Stimulated activated CD8-positive, alpha-beta memory T cell treated with anti-CD3 and anti-CD28 coated beads, Interleukin-12 subunit alpha, Interleukin-12 subunit beta, amount 100 ng/mL, for 1 hour (primary cell): ENCODE measurements at regions not wholly inside any gene's neighbourhood (a gene's known extent, or its start where the extent isn't known, plus 50 kb on each side); places are given as distances from the start of the nearest gene placed in this dataset.
"Not testable (repeated sequence)": the region's sequence is repeated elsewhere in the genome, so short reads cannot be mapped to it uniquely, and the experiment has no call there.

Source experiments
- DNase-seq: peaks from one replicate; pipeline ENCODE4 v3.0.0-alpha.2; 2020; ENCODE audit warnings: low read depth

GRCh38 chr17:70286391-70286790, 117.1 kb downstream of the KCNJ2 start:
- no peak for DNase-seq

DNA sequence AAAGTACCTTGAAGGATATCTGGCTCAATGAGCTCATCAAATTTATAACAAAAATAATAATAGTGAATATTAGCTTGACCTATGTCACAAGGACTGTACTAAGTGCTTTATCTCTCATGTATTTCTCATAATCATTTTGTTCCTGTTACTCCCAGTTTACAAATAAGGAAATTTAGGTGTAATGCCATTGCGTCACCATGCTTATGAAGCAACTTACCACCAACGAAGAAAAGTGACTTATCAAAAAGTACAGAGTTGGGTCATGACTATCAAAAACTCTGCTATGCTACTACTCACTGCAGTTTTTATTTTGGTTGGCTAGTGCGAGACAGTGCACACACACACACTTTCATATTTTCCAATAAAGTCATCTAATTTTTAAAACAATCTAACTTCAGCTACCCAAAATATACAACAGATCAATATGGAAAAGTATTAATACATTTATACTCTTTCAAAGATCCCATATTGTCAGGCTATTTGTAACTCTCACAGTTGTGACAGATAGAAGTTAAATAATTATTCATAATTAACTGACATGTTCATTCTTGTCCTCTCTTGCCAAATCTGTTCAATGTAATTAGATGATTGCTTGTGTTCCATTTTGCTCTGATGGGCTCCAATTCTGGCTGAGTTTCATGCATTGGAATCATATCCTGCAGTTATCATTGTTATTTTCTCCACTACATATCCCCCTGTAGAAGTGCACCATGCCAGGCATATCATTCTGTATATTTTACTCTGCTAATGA, 119.4 kb downstream of the KCNJ2 start:
- DNase-seq, result no peak

DNA sequence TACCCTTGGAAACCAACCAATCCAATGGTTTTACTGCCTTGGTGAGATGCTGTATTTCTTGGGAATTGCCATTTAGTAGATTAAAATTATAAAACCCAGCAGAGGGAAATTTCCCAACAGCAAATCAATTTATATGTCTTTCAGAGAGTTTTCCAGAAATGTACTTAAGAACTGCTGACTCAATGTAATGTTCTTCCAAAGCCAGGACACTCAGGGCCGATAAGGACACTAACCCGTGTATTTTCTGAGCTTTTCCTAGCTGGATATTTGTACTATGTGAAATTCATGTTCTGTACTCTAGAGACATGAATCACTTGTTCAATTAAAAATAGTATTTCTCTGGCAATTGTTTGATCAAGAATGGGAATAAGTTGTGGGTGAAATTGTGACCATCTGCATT, 121.4 kb downstream of the KCNJ2 start:
- DNase-seq, result no peak

- no peak for DNase-seq
These were observed 123.0 kb downstream of the KCNJ2 start for GRCh38 chr17:70292366-70292765.

GRCh38 chr17:70293564-70294310, 124.4 kb downstream of the KCNJ2 start:
- DNase-seq, result not testable (repeated sequence)

DNA sequence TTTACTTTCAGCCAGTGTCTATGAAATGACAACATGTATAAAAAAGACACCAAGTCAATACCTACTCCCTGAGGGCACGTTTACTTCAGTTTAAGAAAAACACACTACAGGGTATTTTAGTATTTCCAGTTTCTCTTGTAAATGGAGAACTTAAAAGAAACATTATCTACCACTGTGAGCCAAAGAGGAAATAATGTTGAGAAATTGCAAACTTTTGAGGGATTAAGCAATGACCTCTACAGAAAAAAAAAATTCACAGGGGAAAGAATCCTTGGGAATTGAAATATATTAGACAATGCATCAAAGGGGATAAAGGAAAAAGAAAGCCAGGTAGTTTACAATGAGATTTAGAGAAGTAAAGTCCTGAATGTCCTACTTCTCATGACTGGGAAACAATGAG, 126.0 kb downstream of the KCNJ2 start:
- no peak for DNase-seq

GRCh38 chr17:70295731-70296130, 126.4 kb downstream of the KCNJ2 start:
- DNase-seq, result no peak

GRCh38 chr17:70296456-70296855, 127.1 kb downstream of the KCNJ2 start:
- DNase-seq, result no peak

DNA sequence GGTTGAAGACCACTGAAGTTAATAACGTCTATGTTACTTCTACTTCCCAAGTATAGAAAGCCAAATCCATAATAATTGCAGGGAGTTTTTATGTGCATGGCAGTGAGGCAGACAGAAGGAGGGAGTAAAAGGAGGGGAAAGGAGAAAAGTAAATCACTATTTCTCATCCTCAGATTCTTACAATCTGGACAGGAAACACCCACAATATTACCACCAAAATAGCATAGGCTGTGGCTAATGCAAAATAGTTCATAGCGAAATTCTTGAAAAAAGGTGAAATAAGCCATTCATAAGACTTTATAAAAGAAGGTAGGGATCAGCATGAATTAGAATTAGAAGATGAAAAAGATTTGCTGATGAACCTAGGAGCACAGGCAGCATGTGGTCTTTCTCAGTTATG, 128.1 kb downstream of the KCNJ2 start:
- no peak for DNase-seq

GRCh38 chr17:70298929-70299531, 129.7 kb downstream of the KCNJ2 start:
- no peak for DNase-seq

GRCh38 chr17:70307430-70308225, 138.3 kb downstream of the KCNJ2 start:
- no peak for DNase-seq

GRCh38 chr17:70308618-70309017, 139.3 kb downstream of the KCNJ2 start:
- DNase-seq, result no peak

GRCh38 chr17:70310221-70310672, 140.9 kb downstream of the KCNJ2 start:
- no peak for DNase-seq

DNA sequence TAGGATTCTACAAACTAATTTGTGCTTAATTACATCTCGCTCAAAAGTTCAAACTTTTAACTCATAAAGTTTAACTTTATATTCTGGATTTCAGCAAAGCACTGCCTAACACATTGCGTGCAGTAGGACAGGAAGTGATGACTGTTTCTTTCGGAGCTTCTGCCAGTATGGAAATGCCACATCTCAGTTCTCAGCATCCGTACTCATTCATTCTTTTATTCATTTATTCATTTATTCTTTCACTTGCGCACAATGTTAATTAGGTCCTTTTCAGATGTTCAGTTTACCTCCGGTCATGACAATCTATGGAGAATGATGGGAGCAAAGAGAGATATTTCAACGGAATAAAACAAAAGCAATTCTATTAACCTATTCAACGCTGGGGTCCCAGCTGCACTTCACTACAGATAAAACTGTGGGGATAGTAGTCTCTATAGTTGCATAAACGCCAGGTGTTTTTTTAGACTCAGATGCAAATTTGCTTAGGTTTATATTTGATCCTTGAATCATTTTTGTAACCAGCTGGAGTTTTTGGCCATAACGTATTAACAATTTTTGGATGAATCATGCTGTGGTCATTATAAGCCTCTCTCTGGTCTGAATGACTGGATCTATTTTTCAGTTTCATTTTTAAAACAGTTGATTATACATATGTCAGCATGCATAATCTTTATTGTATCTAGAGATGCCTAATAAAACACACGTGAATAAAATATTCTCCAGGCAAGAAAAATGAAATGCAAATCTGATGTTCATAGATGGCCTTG, 143.9 kb downstream of the KCNJ2 start:
- no peak for DNase-seq

DNA sequence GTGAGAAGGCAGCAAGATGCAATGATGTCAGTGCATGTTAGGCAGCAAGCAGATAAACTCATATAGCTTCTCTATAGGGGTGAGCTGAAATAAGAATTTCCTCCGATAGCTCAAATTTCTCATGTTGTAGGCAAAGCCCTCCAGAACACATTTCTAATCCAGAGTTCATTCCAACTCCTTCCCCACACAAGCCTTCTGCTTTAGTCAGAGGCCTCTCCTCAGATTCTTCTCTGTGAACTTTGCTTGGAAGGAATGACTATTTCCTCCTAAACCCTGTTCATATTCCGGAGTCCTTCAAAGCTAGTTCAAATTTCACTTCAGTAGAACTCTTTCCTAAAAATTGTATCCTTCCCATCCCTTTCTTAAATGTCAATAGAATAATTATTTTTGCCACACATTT, 144.8 kb downstream of the KCNJ2 start:
- no peak for DNase-seq

DNA sequence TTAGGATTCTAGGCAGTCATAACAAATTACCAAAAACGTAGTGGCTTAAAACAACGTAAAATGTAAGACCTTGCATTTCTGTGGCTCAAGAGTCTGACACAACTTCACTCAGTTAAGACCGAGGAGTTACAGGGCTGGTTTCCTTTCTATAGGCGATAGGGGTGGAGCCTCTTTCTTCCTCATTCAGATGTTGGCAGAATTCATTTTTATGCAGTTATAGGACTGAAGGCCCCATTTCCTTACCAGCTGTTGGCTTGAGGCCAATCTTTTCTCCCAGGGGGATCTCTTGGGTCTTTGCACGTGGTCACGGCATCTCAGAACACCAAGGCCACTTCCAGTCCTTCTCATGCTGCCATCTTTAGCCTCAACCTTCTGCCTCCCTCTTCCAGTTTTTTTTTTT, 145.2 kb downstream of the KCNJ2 start:
- DNase-seq, result no peak

DNA sequence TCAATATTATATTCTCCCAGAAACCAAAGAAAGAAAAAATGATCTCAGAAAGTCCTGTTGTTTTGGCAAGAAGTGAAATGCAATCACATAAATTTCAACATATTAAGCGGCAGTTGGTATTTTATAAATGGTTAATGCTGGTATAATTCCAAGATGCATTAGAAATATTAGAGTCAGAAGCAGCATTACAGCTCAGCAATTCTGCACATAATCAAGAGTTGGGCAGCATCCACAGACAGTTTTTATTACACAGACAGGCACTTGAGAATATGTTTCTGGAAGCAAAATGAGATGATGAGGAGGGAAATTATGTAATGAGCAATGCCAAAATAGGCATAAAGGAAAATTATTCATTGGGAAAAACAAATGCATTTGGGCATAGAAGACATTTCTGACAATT, 148.1 kb downstream of the KCNJ2 start:
- no peak for DNase-seq

GRCh38 chr17:70318051-70318450, 148.7 kb downstream of the KCNJ2 start:
- DNase-seq, result no peak

GRCh38 chr17:70319516-70319915, 150.2 kb downstream of the KCNJ2 start:
- DNase-seq, result no peak

DNA sequence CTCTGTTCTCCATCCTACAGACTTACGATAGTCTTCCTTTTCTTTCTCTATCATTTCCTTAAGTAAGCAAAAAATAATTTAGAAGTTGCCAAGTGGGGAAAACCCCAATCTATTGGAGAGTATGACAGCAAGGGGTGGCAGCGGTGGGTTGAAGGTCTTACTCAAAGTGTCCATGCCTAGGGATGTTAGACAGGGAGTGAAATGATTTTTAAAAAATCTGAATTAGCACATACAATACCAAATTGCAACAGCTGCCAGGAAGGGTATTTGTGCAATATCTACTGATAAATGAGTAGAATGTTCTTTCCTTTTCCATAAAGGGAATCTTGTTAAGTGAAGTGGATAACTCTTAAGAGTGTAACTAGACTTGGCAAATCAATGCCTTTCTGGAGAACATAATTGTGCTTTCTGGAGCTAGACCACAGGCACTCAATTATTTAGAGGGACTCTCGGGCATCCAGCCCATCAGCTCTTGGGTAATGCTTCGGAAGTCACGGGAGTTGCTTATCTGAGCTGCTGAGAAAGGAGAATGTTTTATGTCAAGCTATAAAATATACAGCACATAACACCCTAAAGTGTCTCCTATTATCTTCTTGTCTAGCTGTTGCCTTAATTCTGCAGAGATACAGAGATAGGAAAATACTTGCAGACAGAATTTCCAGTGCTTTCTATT, 151.5 kb downstream of the KCNJ2 start:
- no peak for DNase-seq

- no peak for DNase-seq
These were observed 152.0 kb downstream of the KCNJ2 start for GRCh38 chr17:70321352-70321751.
